Mesenchymal stem cell (in vitro differentiated cells and primary cell): ENCODE measurements at regions not wholly inside any gene's neighbourhood (a gene's known extent, or its start where the extent isn't known, plus 50 kb on each side); places are given as distances from the start of the nearest gene placed in this dataset.
"Not testable (repeated sequence)": the region's sequence is repeated elsewhere in the genome, so short reads cannot be mapped to it uniquely, and the experiment has no call there.

Source experiments
- DNase-seq: peaks from one replicate; pipeline ENCODE4 v3.0.0-alpha.2; 2013
- H2AFZ ChIP-seq: one replicate; pipeline ENCODE4 v1.6.1; 2013; ENCODE audit warnings: low read depth, mild to moderate bottlenecking, control low read depth, inconsistent platforms, low read length, moderate library complexity
- H2AK5ac ChIP-seq: 2 replicates; pipeline ENCODE4 v1.6.1; 2013; ENCODE audit warnings: low read length, moderate library complexity, mild to moderate bottlenecking, inconsistent platforms; ENCODE audit not compliant: severe bottlenecking
- H2BK120ac ChIP-seq: one replicate; pipeline ENCODE4 v1.6.1; 2013; ENCODE audit warnings: low read depth, mild to moderate bottlenecking, inconsistent platforms, low read length, moderate library complexity
- H2BK12ac ChIP-seq, 2 experiments: one replicate each; pipeline ENCODE4 v1.6.1; 2013; ENCODE audit warnings: inconsistent platforms in 2 of 2, low read length in 2 of 2, mild to moderate bottlenecking in 2 of 2, moderate library complexity in 2 of 2, control low read depth in 1 of 2
- H2BK15ac ChIP-seq: one replicate; pipeline ENCODE4 v1.6.1; 2013; ENCODE audit warnings: mild to moderate bottlenecking, low read depth, inconsistent platforms; ENCODE audit not compliant: poor library complexity, severe bottlenecking
- H2BK5ac ChIP-seq: 2 replicates; pipeline ENCODE4 v1.6.1; 2013; ENCODE audit warnings: low read depth, mild to moderate bottlenecking, low read length, control low read depth, inconsistent platforms; ENCODE audit not compliant: poor library complexity, severe bottlenecking
- H3K14ac ChIP-seq, 2 experiments: one replicate each; pipeline ENCODE4 v1.6.1; 2013; ENCODE audit warnings: inconsistent platforms in 2 of 2, low read length in 2 of 2, control low read depth in 1 of 2, mild to moderate bottlenecking in 1 of 2, moderate library complexity in 1 of 2
- H3K18ac ChIP-seq, 2 experiments: one replicate each; pipeline ENCODE4 v1.6.1; 2013; ENCODE audit warnings: inconsistent platforms in 2 of 2, low read length in 2 of 2, control low read depth in 1 of 2, low read depth in 1 of 2, mild to moderate bottlenecking in 1 of 2
- H3K23ac ChIP-seq, 2 experiments: one replicate each; pipeline ENCODE4 v1.6.1; 2013; ENCODE audit warnings: inconsistent platforms in 2 of 2, low read length in 2 of 2, mild to moderate bottlenecking in 2 of 2, moderate library complexity in 2 of 2, control low read depth in 1 of 2
- H3K27ac ChIP-seq: 2 replicates; pipeline ENCODE4 v1.5.1; 2013; ENCODE audit warnings: mild to moderate bottlenecking, moderate library complexity, low read length, control low read depth, inconsistent platforms; ENCODE audit not compliant: poor library complexity, severe bottlenecking
- H3K27me3 ChIP-seq, 2 experiments: 2 replicates each; pipeline versions ENCODE4 v1.6.1 to v1.7.0; 2013; ENCODE audit warnings: low read length in 2 of 2, mild to moderate bottlenecking in 2 of 2, moderate library complexity in 2 of 2, control low read depth in 1 of 2, inconsistent platforms in 1 of 2; ENCODE audit not compliant: control insufficient read depth in 1 of 2, insufficient read depth in 1 of 2
- H3K36me3 ChIP-seq, 2 experiments: 2 replicates each; pipeline versions ENCODE4 v1.6.1 to v1.7.0; 2013; ENCODE audit warnings: low read length in 2 of 2, control low read depth in 1 of 2, inconsistent platforms in 1 of 2, low read depth in 1 of 2, mild to moderate bottlenecking in 1 of 2; ENCODE audit not compliant: insufficient read depth in 2 of 2, control insufficient read depth in 1 of 2
- H3K4ac ChIP-seq, 2 experiments: one replicate each; pipeline ENCODE4 v1.6.1; 2013; ENCODE audit warnings: inconsistent platforms in 2 of 2, low read length in 2 of 2, mild to moderate bottlenecking in 2 of 2, moderate library complexity in 2 of 2, control low read depth in 1 of 2, low read depth in 1 of 2
- H3K4me1 ChIP-seq: 2 replicates; pipeline ENCODE4 v1.6.1; 2013; ENCODE audit warnings: low read depth, low read length, control low read depth; ENCODE audit not compliant: control insufficient read depth, insufficient read depth
- H3K4me2 ChIP-seq: 2 replicates; pipeline ENCODE4 v1.6.1; 2013; ENCODE audit warnings: low read length, mild to moderate bottlenecking, inconsistent platforms; ENCODE audit not compliant: poor library complexity, severe bottlenecking
- H3K4me3 ChIP-seq, 2 experiments: 2 replicates each; pipeline versions ENCODE4 v1.5.1 to v1.7.0; 2013; ENCODE audit warnings: low read length in 2 of 2, mild to moderate bottlenecking in 2 of 2, control low read depth in 1 of 2, low read depth in 1 of 2; ENCODE audit not compliant: insufficient read depth in 1 of 2
- H3K79me1 ChIP-seq: replicated peaks from 2 replicates; pipeline ENCODE4 v1.6.1; 2013; ENCODE audit warnings: mild to moderate bottlenecking, control low read depth, low read length, inconsistent platforms; ENCODE audit not compliant: poor library complexity, severe bottlenecking
- H3K9ac ChIP-seq: 2 replicates; pipeline ENCODE4 v1.7.0; 2013; ENCODE audit warnings: mild to moderate bottlenecking, low read length, moderate library complexity
- H3K9me3 ChIP-seq: 2 replicates; pipeline ENCODE4 v1.7.0; 2013; ENCODE audit warnings: mild to moderate bottlenecking, low read length; ENCODE audit not compliant: control insufficient read depth
- H4K8ac ChIP-seq: one replicate; pipeline ENCODE4 v1.6.1; 2013; ENCODE audit warnings: inconsistent platforms, mild to moderate bottlenecking, low read length, moderate library complexity
- H4K91ac ChIP-seq: one replicate; pipeline ENCODE4 v1.6.1; 2013; ENCODE audit warnings: mild to moderate bottlenecking, low read length, inconsistent platforms
- WGBS: methylation state at CpG from one replicate; pipeline ENCODE4 v1.1.7; 2013; ENCODE audit warnings: mixed read lengths; 5-methylcytosine and 5-hydroxymethylcytosine counted together

GRCh38 chrX:127221821-127222220, 402.3 kb downstream of the PRR32 start:
- not testable (repeated sequence) for H3K4me1 ChIP-seq, H4K8ac ChIP-seq, H3K27me3 ChIP-seq, H3K4me3 ChIP-seq, H3K36me3 ChIP-seq, H3K18ac ChIP-seq, H2BK15ac ChIP-seq, H3K14ac ChIP-seq, H2BK120ac ChIP-seq, H2AK5ac ChIP-seq, H3K9ac ChIP-seq, H2BK5ac ChIP-seq, H2BK12ac ChIP-seq, H3K4ac ChIP-seq, DNase-seq, H4K91ac ChIP-seq, H3K23ac ChIP-seq, H3K27ac ChIP-seq, H2AFZ ChIP-seq, H3K4me2 ChIP-seq, H3K79me1 ChIP-seq
- WGBS = 42% methylated on average over 1 of the region's 1 CpG
- peaks cover 25% of the 10 kb centered on the region for H3K9me3 ChIP-seq

DNA sequence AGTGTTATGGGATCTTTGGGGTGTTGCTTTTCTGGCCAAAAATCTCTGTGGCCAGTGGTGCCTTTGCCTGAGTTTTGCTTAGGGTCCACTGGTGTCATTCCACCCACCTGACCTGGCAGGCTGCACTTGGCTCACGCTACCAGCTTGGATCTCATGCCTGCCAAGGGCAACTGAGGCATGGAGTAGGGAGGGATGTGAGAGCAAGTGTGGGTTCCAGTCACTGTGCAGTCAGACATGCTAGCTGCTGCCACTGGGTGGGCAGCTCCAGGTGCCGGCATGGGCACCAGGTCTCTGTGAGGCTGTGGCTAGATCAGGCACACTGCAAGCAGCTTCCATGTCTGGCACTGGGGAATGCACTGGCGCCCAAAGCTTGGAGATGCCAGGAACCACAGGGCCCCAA, 424.1 kb downstream of the PRR32 start:
- no peak overlapping the region for H2BK120ac ChIP-seq
- no peak for DNase-seq
- H2AK5ac ChIP-seq = no peak overlapping the region
- H3K9me3 ChIP-seq = no peaks in the 10 kb centered on the region
- 78% methylated on average over 3 of the region's 3 CpGs for WGBS
- no peaks in the 10 kb centered on the region for H3K36me3 ChIP-seq
- no peak overlapping the region for H3K4me2 ChIP-seq
- no peak overlapping the region for H3K4ac ChIP-seq
- no peak overlapping the region for H3K9ac ChIP-seq
- no peak overlapping the region for H3K14ac ChIP-seq
- no peak overlapping the region for H3K23ac ChIP-seq
- no peak overlapping the region for H2BK5ac ChIP-seq
- H4K8ac ChIP-seq = no peak overlapping the region
- no peak overlapping the region for H3K18ac ChIP-seq
- H3K27me3 ChIP-seq = no peaks in the 10 kb centered on the region
- H2BK12ac ChIP-seq = no peak overlapping the region
- no peak overlapping the region for H2AFZ ChIP-seq
- no peak overlapping the region for H4K91ac ChIP-seq
- H3K4me3 ChIP-seq = no peak overlapping the region
- no peak overlapping the region for H2BK15ac ChIP-seq
- H3K4me1 ChIP-seq = no peaks in the 10 kb centered on the region
- H3K27ac ChIP-seq = no peak overlapping the region
- no peaks in the 10 kb centered on the region for H3K79me1 ChIP-seq

- H2AK5ac ChIP-seq = no peak overlapping the region
- no peak overlapping the region for H2AFZ ChIP-seq
- H3K27me3 ChIP-seq = no peaks in the 10 kb centered on the region
- no peaks in the 10 kb centered on the region for H3K79me1 ChIP-seq
- DNase-seq = no peak
- no peak overlapping the region for H3K4me3 ChIP-seq
- no peak overlapping the region for H2BK5ac ChIP-seq
- H3K14ac ChIP-seq = no peak overlapping the region
- no peaks in the 10 kb centered on the region for H3K4me1 ChIP-seq
- H3K18ac ChIP-seq = no peak overlapping the region
- H3K4ac ChIP-seq = no peak overlapping the region
- H4K8ac ChIP-seq = no peak overlapping the region
- no peak overlapping the region for H3K9ac ChIP-seq
- H2BK12ac ChIP-seq = no peak overlapping the region
- H2BK15ac ChIP-seq = no peak overlapping the region
- H3K23ac ChIP-seq = no peak overlapping the region
- H3K9me3 ChIP-seq = peaks cover 16% of the 10 kb centered on the region
- no peak overlapping the region for H2BK120ac ChIP-seq
- no peaks in the 10 kb centered on the region for H3K36me3 ChIP-seq
- 100% methylated on average over 1 of the region's 3 CpGs for WGBS
- H3K27ac ChIP-seq = no peak overlapping the region
- H4K91ac ChIP-seq = no peak overlapping the region
- no peak overlapping the region for H3K4me2 ChIP-seq
Observed at GRCh38 chrX:127259742-127260141, 440.2 kb downstream of the PRR32 start.

DNA sequence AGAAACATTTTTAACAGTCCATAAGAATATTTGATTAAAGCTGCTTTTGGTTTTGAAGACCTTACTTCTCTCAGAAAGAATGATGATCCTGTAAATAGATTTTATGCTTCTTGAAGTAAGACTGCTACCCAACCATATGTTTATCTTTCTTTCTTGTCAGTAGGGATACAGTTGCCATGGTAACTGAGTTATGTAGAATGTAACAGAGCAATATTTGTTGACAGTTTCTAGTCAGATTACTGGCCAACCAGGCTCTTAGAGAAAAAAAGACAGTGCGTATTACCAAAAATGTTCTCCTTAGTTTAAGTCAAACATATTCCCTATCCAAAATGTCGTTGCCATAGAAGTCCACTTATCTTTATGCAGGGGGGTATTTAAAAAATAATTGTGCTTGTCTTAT, 456.8 kb downstream of the PRR32 start:
- Histone ChIP-seq H3K36me3 (no peaks in the 10 kb centered on the region), H3K9ac (no peak overlapping the region), H2BK15ac (no peak overlapping the region), H3K4me2 (no peak overlapping the region), H2BK5ac (no peak overlapping the region), H2AFZ (no peak overlapping the region), H2BK12ac (no peak overlapping the region), H3K27me3 (no peaks in the 10 kb centered on the region), H3K18ac (no peak overlapping the region), H2BK120ac (no peak overlapping the region), H3K4ac (no peak overlapping the region), H3K4me3 (no peak overlapping the region), H2AK5ac (no peak overlapping the region), H3K14ac (no peak overlapping the region), H3K23ac (no peak overlapping the region), H4K8ac (no peak overlapping the region), H3K27ac (no peak overlapping the region), H4K91ac (no peak overlapping the region), H3K9me3 (peaks cover 8% of the 10 kb centered on the region), H3K79me1 (no peaks in the 10 kb centered on the region), H3K4me1 (no peaks in the 10 kb centered on the region)
- no peak for DNase-seq
- WGBS = no CpG with 5 or more reads among the region's 2 CpGs
